AG09309 (cell line): ENCODE measurements at regions not wholly inside any gene's neighbourhood (a gene's known extent, or its start where the extent isn't known, plus 50 kb on each side); places are given as distances from the start of the nearest gene placed in this dataset.

Source experiments
- DNase-seq: peaks from one replicate; pipeline ENCODE4 v3.0.0-alpha.2; 2010; ENCODE audit warnings: low read depth
- H3K4me3 ChIP-seq: 2 replicates; pipeline ENCODE4 v1.5.1; 2011; ENCODE audit warnings: mild to moderate bottlenecking, low read depth, low read length, moderate library complexity; ENCODE audit not compliant: control insufficient read depth
- TF ChIP-seq, protein P1 (sequence below): IDR thresholded peaks from 2 replicates; pipeline ENCODE4 v1.5.1; 2011; ENCODE audit warnings: mild to moderate bottlenecking, low read depth, low read length, inconsistent platforms; ENCODE audit not compliant: insufficient read depth, control insufficient read depth; ENCODE audit errors: missing control alignments

DNA sequence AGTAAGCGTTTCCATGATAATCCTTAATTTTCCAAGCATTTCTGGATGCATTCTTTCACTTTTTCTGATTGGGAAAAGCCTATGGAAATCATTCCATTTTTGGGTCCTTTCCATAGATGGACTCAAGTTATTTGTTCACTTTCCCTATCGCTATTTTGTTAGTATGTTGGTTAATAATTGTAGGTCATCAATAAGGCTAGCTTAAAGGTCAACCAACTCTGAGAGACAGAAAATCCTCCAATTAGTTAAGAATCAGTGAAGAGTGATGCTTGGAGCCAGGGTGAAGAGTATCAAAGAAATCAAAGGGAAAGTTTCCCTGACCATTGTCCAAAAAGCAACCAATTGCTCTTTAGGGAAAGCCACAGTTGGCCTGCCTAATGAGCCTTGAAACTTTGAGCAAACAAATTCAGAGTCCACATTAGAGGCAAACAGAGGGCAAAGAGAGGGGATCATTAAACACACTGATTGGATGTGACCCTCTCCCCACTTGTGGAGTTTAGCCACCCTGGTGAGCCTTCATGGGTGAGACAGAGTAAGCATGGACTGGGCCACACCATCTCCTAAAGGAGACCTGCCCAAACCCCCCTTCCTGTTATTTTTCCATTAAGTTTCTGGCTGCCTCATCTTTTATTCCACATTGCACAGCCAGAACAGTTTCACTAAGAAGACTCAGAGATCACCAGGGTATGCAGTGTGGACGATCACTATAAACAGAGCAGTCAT lies 133.4 kb upstream of the DYNLRB2 start:
- DNase-seq: no peak
- TF ChIP-seq, protein P1, sequence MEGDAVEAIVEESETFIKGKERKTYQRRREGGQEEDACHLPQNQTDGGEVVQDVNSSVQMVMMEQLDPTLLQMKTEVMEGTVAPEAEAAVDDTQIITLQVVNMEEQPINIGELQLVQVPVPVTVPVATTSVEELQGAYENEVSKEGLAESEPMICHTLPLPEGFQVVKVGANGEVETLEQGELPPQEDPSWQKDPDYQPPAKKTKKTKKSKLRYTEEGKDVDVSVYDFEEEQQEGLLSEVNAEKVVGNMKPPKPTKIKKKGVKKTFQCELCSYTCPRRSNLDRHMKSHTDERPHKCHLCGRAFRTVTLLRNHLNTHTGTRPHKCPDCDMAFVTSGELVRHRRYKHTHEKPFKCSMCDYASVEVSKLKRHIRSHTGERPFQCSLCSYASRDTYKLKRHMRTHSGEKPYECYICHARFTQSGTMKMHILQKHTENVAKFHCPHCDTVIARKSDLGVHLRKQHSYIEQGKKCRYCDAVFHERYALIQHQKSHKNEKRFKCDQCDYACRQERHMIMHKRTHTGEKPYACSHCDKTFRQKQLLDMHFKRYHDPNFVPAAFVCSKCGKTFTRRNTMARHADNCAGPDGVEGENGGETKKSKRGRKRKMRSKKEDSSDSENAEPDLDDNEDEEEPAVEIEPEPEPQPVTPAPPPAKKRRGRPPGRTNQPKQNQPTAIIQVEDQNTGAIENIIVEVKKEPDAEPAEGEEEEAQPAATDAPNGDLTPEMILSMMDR: no peak
- H3K4me3 ChIP-seq: no peak overlapping the region

DNA sequence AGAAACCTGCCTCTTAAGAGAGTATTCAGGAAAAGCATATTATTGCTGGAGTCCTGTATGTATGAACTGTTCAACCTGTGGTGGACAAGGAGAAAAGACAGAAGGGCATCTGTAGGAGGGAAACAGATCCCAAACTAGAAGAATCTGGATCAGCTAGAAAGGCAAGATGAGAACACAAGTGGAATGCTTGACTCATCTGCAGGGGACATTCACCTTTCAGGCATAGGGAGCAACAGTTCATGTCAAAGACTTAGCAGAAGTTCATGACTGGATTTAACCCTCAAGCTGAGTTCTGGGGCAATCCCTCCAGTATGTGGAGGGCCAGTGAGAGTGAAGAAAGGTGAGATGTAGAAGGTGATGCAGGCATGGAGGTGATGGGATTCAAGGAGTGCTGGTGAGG lies 135.9 kb upstream of the DYNLRB2 start:
- H3K4me3 ChIP-seq: no peak overlapping the region
- no peak for DNase-seq
- TF ChIP-seq, protein P1: no peak

DNA sequence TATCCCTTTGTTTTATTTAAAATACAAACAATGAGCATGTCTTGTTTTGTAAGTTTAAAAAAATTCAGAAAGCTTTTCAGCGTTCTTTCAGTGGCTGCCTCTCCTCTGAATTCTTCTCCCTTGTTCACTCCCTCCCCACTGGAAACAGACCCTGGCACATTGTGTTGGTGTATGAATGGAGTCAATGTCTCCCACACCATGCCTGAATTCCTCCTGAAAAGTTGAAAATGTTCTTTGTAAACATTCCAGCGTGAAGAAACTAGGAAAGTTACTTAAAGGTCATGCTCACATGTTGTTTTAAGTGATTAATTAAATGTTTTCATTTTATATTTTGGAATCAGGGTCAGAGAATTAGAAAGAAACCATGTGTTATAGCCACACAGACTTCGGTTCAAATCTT lies 136.9 kb upstream of the DYNLRB2 start:
- TF ChIP-seq, protein P1: no peak
- H3K4me3 ChIP-seq: no peak overlapping the region
- DNase-seq: no peak

DNA sequence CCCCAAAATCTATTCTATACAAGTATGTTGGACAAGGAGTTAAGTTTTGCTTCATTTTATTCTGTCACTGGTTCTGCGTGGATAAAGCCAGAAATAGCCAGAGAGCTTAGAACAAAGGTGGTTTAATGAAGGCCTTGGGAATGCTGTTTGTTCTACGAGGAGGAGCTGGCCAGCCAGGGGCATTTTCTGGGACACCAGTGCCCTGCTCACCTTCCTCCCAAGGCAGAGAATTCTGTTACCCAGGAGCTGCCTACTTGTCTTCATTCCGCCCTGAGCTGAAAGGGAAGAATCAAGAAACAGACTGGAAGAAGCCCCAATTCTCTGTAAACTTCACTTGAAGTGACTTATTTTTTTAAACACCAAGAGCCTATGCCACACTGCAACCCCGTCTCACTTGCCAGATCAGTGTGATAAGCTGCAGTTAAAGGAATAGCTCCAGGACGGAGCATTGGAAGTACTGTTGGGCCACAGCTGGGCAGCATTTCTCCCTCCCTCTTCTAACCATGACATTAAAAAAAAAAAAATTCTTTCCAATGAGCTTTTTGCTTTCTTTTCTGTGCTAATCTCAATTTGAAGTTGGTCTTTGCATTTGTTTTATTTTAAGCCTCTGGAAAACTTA lies 149.8 kb upstream of the DYNLRB2 start:
- no peak for DNase-seq

DNA sequence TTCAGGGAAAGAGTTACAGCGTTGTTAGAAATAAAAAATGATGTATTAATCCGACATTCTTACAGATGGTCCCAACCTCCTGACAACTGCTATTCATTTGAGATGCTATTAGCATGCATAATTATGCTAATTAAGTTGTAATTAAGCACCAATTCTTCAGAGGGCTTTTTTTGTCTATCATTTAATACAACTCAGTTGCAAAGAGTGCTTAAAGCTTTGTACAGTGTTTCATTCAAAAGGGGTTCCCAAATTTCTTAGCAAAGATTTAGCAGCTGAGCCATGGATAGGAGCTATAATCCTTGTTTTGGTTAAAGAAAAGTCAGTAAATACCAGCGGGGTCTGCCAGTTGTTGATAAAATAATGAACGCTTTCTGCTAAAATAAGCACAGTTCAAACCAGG lies 150.7 kb upstream of the DYNLRB2 start:
- TF ChIP-seq, protein P1: no peak
- no peak overlapping the region for H3K4me3 ChIP-seq
- no peak for DNase-seq

More for the DNA sequence above, 149.8 kb upstream of the DYNLRB2 start:
- TF ChIP-seq, protein P1: no peak
- H3K4me3 ChIP-seq: no peak overlapping the region

DNA sequence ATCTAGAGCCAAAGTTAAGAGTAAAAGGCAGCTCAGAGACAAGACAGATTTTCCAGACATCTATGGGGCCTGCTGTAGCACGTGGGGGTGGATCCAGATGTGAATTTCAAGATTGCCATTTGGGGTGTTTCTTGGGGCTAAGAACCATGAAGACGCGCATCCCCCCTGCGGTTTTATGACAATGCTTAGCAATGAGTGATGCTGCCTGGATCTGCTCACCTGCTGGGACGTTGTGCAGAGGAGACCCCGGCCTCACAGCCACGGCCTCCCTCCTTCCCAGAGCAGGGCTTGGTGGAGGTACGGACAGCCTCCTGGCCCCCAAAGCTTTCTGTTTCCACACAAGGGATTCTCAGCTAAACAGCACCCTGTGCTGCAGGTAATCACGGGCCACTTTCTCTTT lies 151.5 kb upstream of the DYNLRB2 start:
- TF ChIP-seq, protein P1: no peak
- H3K4me3 ChIP-seq: no peak overlapping the region
- no peak for DNase-seq
